ENCODE measurements at regions not wholly inside any gene's neighbourhood (a gene's known extent, or its start where the extent isn't known, plus 50 kb on each side); places are given as distances from the start of the nearest gene placed in this dataset.

GRCh38 chr15:95957861-95958260 lies 372.6 kb upstream of the NR2F2 start:
- FAIRE-seq: no peak

- no peak for FAIRE-seq
Observed at GRCh38 chr15:95958382-95958781, 372.1 kb upstream of the NR2F2 start.

- no peak for FAIRE-seq
Observed at GRCh38 chr15:95968856-95969255, 361.6 kb upstream of the NR2F2 start.

GRCh38 chr15:95970326-95970725 lies 360.2 kb upstream of the NR2F2 start:
- no peak for FAIRE-seq

GRCh38 chr15:95972041-95972553 lies 358.4 kb upstream of the NR2F2 start:
- FAIRE-seq: no peak

- FAIRE-seq: no peak
Observed at GRCh38 chr15:95972812-95973211, 357.7 kb upstream of the NR2F2 start.

GRCh38 chr15:95973566-95974256 lies 356.8 kb upstream of the NR2F2 start:
- no peak for FAIRE-seq

- FAIRE-seq: no peak
Observed at GRCh38 chr15:95975212-95975611, 355.3 kb upstream of the NR2F2 start.

GRCh38 chr15:95979286-95979685 lies 351.2 kb upstream of the NR2F2 start:
- FAIRE-seq: no peak

- FAIRE-seq: no peak
Observed at GRCh38 chr15:95981209-95981608, 349.3 kb upstream of the NR2F2 start.

GRCh38 chr15:95987299-95987698 lies 343.2 kb upstream of the NR2F2 start:
- FAIRE-seq: no peak

- no peak for FAIRE-seq
Observed at GRCh38 chr15:95987886-95988573, 342.5 kb upstream of the NR2F2 start.

- FAIRE-seq: no peak
Observed at GRCh38 chr15:95988574-95988887, 342.0 kb upstream of the NR2F2 start.

GRCh38 chr15:95989392-95989791 lies 341.1 kb upstream of the NR2F2 start:
- FAIRE-seq: no peak

GRCh38 chr15:95990833-95991232 lies 339.7 kb upstream of the NR2F2 start:
- no peak for FAIRE-seq

- FAIRE-seq: no peak
Observed at GRCh38 chr15:95994418-95994817, 336.1 kb upstream of the NR2F2 start.

GRCh38 chr15:95995375-95996168 lies 334.9 kb upstream of the NR2F2 start:
- no peak for FAIRE-seq

GRCh38 chr15:95996494-95996893 lies 334.0 kb upstream of the NR2F2 start:
- no peak for FAIRE-seq

GRCh38 chr15:95998935-95999334 lies 331.6 kb upstream of the NR2F2 start:
- FAIRE-seq: no peak

GRCh38 chr15:96002890-96003859 lies 327.3 kb upstream of the NR2F2 start:
- FAIRE-seq: no peak

- no peak for FAIRE-seq
Observed at GRCh38 chr15:96005906-96006305, 324.6 kb upstream of the NR2F2 start.

- FAIRE-seq: no peak
Observed at GRCh38 chr15:96011136-96011535, 319.4 kb upstream of the NR2F2 start.

- no peak for FAIRE-seq
Observed at GRCh38 chr15:96014939-96015338, 315.6 kb upstream of the NR2F2 start.
